Activated naive CD4-positive, alpha-beta T cell treated with anti-CD3 and anti-CD28 coated beads, Interleukin-2, amount 10 ng/mL, durations not matched to agents 7 days and 5 days (primary cell): ENCODE measurements at regions not wholly inside any gene's neighbourhood (a gene's known extent, or its start where the extent isn't known, plus 50 kb on each side); places are given as distances from the start of the nearest gene placed in this dataset.
"Not testable (repeated sequence)": the region's sequence is repeated elsewhere in the genome, so short reads cannot be mapped to it uniquely, and the experiment has no call there.

ENCODE experiments used
- CTCF ChIA-PET: fragments of 350-600 bp; sonication (Branson Sonifier 250); formaldehyde crosslinking; loops from one replicate; lab custom pipeline; 2021; ENCODE audit warnings: antibody characterized with exemption; lab: Charles Lee
- DNase-seq: peaks from one replicate; pipeline ENCODE4 v3.0.0-alpha.2; 2020
- H3K27ac Mint-ChIP-seq: one replicate; pipeline ENCODE4 v1.8.0; 2021; ENCODE audit warnings: mild to moderate bottlenecking, moderate library complexity, mixed read lengths
- H3K27me3 Mint-ChIP-seq: one replicate; pipeline ENCODE4 v1.8.0; 2021; ENCODE audit warnings: mild to moderate bottlenecking, mixed read lengths
- H3K36me3 Mint-ChIP-seq: one replicate; pipeline ENCODE4 v1.8.0; 2021; ENCODE audit warnings: mixed read lengths
- H3K4me1 Mint-ChIP-seq: one replicate; pipeline ENCODE4 v1.8.0; 2021; ENCODE audit warnings: mixed read lengths
- H3K4me3 Mint-ChIP-seq: one replicate; pipeline ENCODE4 v1.8.0; 2021; ENCODE audit warnings: mild to moderate bottlenecking, moderate library complexity, mixed read lengths
- H3K9me3 Mint-ChIP-seq: one replicate; pipeline ENCODE4 v1.8.0; 2021; ENCODE audit warnings: mixed read lengths

- Mint-ChIP-seq H3K27ac (no peak overlapping the region), H3K4me3 (peak overlapping the region; percentile 81)
Observed at GRCh38 chr9:33676746-33677505, 118.4 kb upstream of the PRSS3 start.

GRCh38 chr9:33677506-33677809 lies 117.9 kb upstream of the PRSS3 start:
- Mint-ChIP-seq H3K36me3 (no peaks in the 10 kb centered on the region), H3K4me1 (peaks cover 6% of the 10 kb centered on the region), H3K27ac (no peak overlapping the region), H3K4me3 (peak overlapping the region; percentile 81), H3K27me3 (peaks cover 66% of the 10 kb centered on the region), H3K9me3 (no peaks in the 10 kb centered on the region)
- CTCF ChIA-PET, result interaction anchor here (1.0 kb wide), 1 partner anchor 53 kb away, joined by 5 read pairs; no protein-coding TSS in a partner anchor
- DNase-seq, result no peak

More at GRCh38 chr9:33676746-33677505, 118.4 kb upstream of the PRSS3 start:
- H3K27me3 Mint-ChIP-seq, result peaks cover 64% of the 10 kb centered on the region
- CTCF ChIA-PET, result interaction anchor here (1.0 kb wide), 1 partner anchor 53 kb away, joined by 5 read pairs; no protein-coding TSS in a partner anchor
- DNase-seq, result peak; percentile 33
- peaks cover 6% of the 10 kb centered on the region for H3K4me1 Mint-ChIP-seq
- H3K36me3 Mint-ChIP-seq, result no peaks in the 10 kb centered on the region
- H3K9me3 Mint-ChIP-seq, result no peaks in the 10 kb centered on the region

- Mint-ChIP-seq H3K36me3 (no peaks in the 10 kb centered on the region), H3K4me3 (no peak overlapping the region), H3K9me3 (no peaks in the 10 kb centered on the region), H3K4me1 (peaks cover 6% of the 10 kb centered on the region), H3K27me3 (peaks cover 68% of the 10 kb centered on the region), H3K27ac (no peak overlapping the region)
- no peak for DNase-seq
- CTCF ChIA-PET, result no interaction called here
Observed at GRCh38 chr9:33677961-33678360, 117.4 kb upstream of the PRSS3 start.

GRCh38 chr9:33682551-33682950 lies 112.8 kb upstream of the PRSS3 start:
- no peaks in the 10 kb centered on the region for H3K36me3 Mint-ChIP-seq
- DNase-seq, result no peak
- H3K4me3 Mint-ChIP-seq, result no peak overlapping the region
- no peak overlapping the region for H3K27ac Mint-ChIP-seq
- CTCF ChIA-PET, result interaction anchor here (1.2 kb wide), 1 partner anchor 22 kb away, joined by 3 read pairs; no protein-coding TSS in a partner anchor
- H3K9me3 Mint-ChIP-seq, result no peaks in the 10 kb centered on the region
- H3K4me1 Mint-ChIP-seq, result no peaks in the 10 kb centered on the region
- peaks cover 53% of the 10 kb centered on the region for H3K27me3 Mint-ChIP-seq

GRCh38 chr9:33684831-33685230 lies 110.5 kb upstream of the PRSS3 start:
- no peak for DNase-seq
- Mint-ChIP-seq H3K9me3 (no peaks in the 10 kb centered on the region), H3K4me3 (no peak overlapping the region), H3K27me3 (peaks cover 53% of the 10 kb centered on the region), H3K27ac (no peak overlapping the region), H3K36me3 (no peaks in the 10 kb centered on the region), H3K4me1 (no peaks in the 10 kb centered on the region)
- CTCF ChIA-PET, result no interaction called here

- Mint-ChIP-seq H3K27me3 (peaks cover 45% of the 10 kb centered on the region), H3K27ac (no peak overlapping the region), H3K4me1 (peaks cover 6% of the 10 kb centered on the region), H3K36me3 (no peaks in the 10 kb centered on the region), H3K4me3 (no peak overlapping the region), H3K9me3 (no peaks in the 10 kb centered on the region)
- DNase-seq, result no peak
- CTCF ChIA-PET, result no interaction called here
Observed at GRCh38 chr9:33686942-33687341, 108.4 kb upstream of the PRSS3 start.

GRCh38 chr9:33687779-33688178 lies 107.6 kb upstream of the PRSS3 start:
- CTCF ChIA-PET, result no interaction called here
- Mint-ChIP-seq H3K4me3 (no peak overlapping the region), H3K4me1 (peaks cover 6% of the 10 kb centered on the region), H3K36me3 (no peaks in the 10 kb centered on the region), H3K27ac (no peak overlapping the region), H3K27me3 (peaks cover 40% of the 10 kb centered on the region), H3K9me3 (no peaks in the 10 kb centered on the region)
- no peak for DNase-seq

- H3K27me3 Mint-ChIP-seq, result peaks cover 38% of the 10 kb centered on the region
- CTCF ChIA-PET, result interaction anchor here (1.4 kb wide), 1 partner anchor 30 kb away, joined by 4 read pairs; no protein-coding TSS in a partner anchor
- no peaks in the 10 kb centered on the region for H3K36me3 Mint-ChIP-seq
- no peak for DNase-seq
- H3K27ac Mint-ChIP-seq, result no peak overlapping the region
- peaks cover 6% of the 10 kb centered on the region for H3K4me1 Mint-ChIP-seq
- H3K9me3 Mint-ChIP-seq, result no peaks in the 10 kb centered on the region
- no peak overlapping the region for H3K4me3 Mint-ChIP-seq
Observed at GRCh38 chr9:33690143-33690933, 105.0 kb upstream of the PRSS3 start.

- CTCF ChIA-PET, result no interaction called here
- H3K36me3 Mint-ChIP-seq, result no peaks in the 10 kb centered on the region
- DNase-seq, result no peak
Observed at GRCh38 chr9:33695299-33695698, 100.1 kb upstream of the PRSS3 start.

GRCh38 chr9:33695856-33696255 lies 99.5 kb upstream of the PRSS3 start:
- DNase-seq, result no peak
- no peaks in the 10 kb centered on the region for H3K9me3 Mint-ChIP-seq
- no peak overlapping the region for H3K4me3 Mint-ChIP-seq
- CTCF ChIA-PET, result no interaction called here
- H3K27me3 Mint-ChIP-seq, result peaks cover 26% of the 10 kb centered on the region
- H3K36me3 Mint-ChIP-seq, result no peaks in the 10 kb centered on the region
- H3K4me1 Mint-ChIP-seq, result no peaks in the 10 kb centered on the region
- no peak overlapping the region for H3K27ac Mint-ChIP-seq

More at GRCh38 chr9:33695299-33695698, 100.1 kb upstream of the PRSS3 start:
- H3K4me1 Mint-ChIP-seq, result peaks cover 5% of the 10 kb centered on the region
- H3K9me3 Mint-ChIP-seq, result no peaks in the 10 kb centered on the region
- H3K27me3 Mint-ChIP-seq, result peaks cover 27% of the 10 kb centered on the region
- no peak overlapping the region for H3K4me3 Mint-ChIP-seq
- no peak overlapping the region for H3K27ac Mint-ChIP-seq

- Mint-ChIP-seq H3K4me3 (no peak overlapping the region), H3K4me1 (no peaks in the 10 kb centered on the region), H3K9me3 (no peaks in the 10 kb centered on the region), H3K27ac (no peak overlapping the region), H3K36me3 (no peaks in the 10 kb centered on the region), H3K27me3 (peaks cover 22% of the 10 kb centered on the region)
- CTCF ChIA-PET, result no interaction called here
- DNase-seq, result no peak
Observed at GRCh38 chr9:33697171-33697570, 98.2 kb upstream of the PRSS3 start.

- Mint-ChIP-seq H3K9me3 (no peaks in the 10 kb centered on the region), H3K4me1 (no peaks in the 10 kb centered on the region)
- CTCF ChIA-PET, result no interaction called here
Observed at GRCh38 chr9:33698267-33698666, 97.1 kb upstream of the PRSS3 start.

GRCh38 chr9:33700940-33701339 lies 94.4 kb upstream of the PRSS3 start:
- H3K27ac Mint-ChIP-seq, H3K36me3 Mint-ChIP-seq, DNase-seq, H3K9me3 Mint-ChIP-seq, H3K4me3 Mint-ChIP-seq, H3K4me1 Mint-ChIP-seq: not testable (repeated sequence)
- CTCF ChIA-PET, result interaction anchor here (3.3 kb wide), 1 partner anchor 20 kb away, joined by 14 read pairs; no protein-coding TSS in a partner anchor
- peaks cover 15% of the 10 kb centered on the region for H3K27me3 Mint-ChIP-seq

More at GRCh38 chr9:33698267-33698666, 97.1 kb upstream of the PRSS3 start:
- DNase-seq, result no peak
- Mint-ChIP-seq H3K4me3 (no peak overlapping the region), H3K27ac (no peak overlapping the region), H3K27me3 (peaks cover 18% of the 10 kb centered on the region), H3K36me3 (no peaks in the 10 kb centered on the region)

GRCh38 chr9:33703430-33704102 lies 91.8 kb upstream of the PRSS3 start:
- H3K4me1 Mint-ChIP-seq, result no peaks in the 10 kb centered on the region
- CTCF ChIA-PET, result interaction anchor here (3.3 kb wide), 1 partner anchor 17 kb away, joined by 14 read pairs; no protein-coding TSS in a partner anchor
- H3K9me3 Mint-ChIP-seq, result no peaks in the 10 kb centered on the region
- H3K4me3 Mint-ChIP-seq, result no peak overlapping the region
- H3K36me3 Mint-ChIP-seq, result no peaks in the 10 kb centered on the region
- H3K27me3 Mint-ChIP-seq, result peaks cover 14% of the 10 kb centered on the region
- no peak overlapping the region for H3K27ac Mint-ChIP-seq
- no peak for DNase-seq
